ENCODE measurements at regions not wholly inside any gene's neighbourhood (a gene's known extent, or its start where the extent isn't known, plus 50 kb on each side); places are given as distances from the start of the nearest gene placed in this dataset.

GRCh38 chrX:69398881-69399280 lies 105.2 kb upstream of the NALF2 start:
- H3K9me3 ChIP-seq (replicated peaks in 1 of 11), result no peaks in the 10 kb centered on the region
- H3K4me1 ChIP-seq, result no peaks in the 10 kb centered on the region

GRCh38 chrX:69396916-69397315 lies 107.2 kb upstream of the NALF2 start:
- Histone ChIP-seq H3K27ac (no peak overlapping the region), H3K4me1 (no peaks in the 10 kb centered on the region), H3K9me3 (replicated peaks in 1 of 11) (no peaks in the 10 kb centered on the region), H3K4me2 (no peak overlapping the region), H3K4me3 (no peak overlapping the region), H3K36me3 (no peaks in the 10 kb centered on the region), H4K20me1 (peaks cover 0 to 3% (median 0%) of the 10 kb centered on the region in 11 experiments; a peak in 1 of 22 replicates), H3K27me3 (peaks cover 82 to 100% (median 95%) of the 10 kb centered on the region in 11 experiments), H3K9ac (no peak overlapping the region)
- TF ChIP-seq Cebpa-rat (IDR thresholded peaks at IDR 0.05), result no peak

More at GRCh38 chrX:69398881-69399280, 105.2 kb upstream of the NALF2 start:
- TF ChIP-seq Cebpa-rat (IDR thresholded peaks at IDR 0.05), result no peak
- Histone ChIP-seq H3K27ac (no peak overlapping the region), H4K20me1 (no peaks in the 10 kb centered on the region; a peak in 1 of 22 replicates), H3K4me3 (no peak overlapping the region), H3K36me3 (no peaks in the 10 kb centered on the region), H3K4me2 (no peak overlapping the region), H3K27me3 (peaks cover 67 to 99% (median 94%) of the 10 kb centered on the region in 11 experiments), H3K9ac (no peak overlapping the region)

DNA sequence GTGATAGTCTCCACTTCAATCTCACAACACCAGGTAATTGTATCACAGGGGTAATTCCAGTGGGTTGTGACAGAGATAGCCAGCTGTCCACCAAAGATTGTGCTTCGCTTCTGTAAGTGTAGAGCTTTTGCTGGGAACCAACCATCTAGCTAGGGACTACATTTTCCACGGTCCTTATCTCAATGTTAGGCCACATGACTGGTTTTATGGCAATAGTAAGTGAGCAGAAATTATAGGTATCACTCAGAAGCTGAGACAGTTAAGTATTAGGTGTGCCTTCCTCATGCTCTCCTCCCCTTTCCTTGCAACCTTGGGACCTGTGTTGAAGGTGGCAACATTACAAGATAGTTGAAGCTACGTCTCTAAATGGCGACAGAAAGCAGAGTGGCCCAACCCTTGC lies 108.8 kb upstream of the NALF2 start:
- Histone ChIP-seq H3K4me2 (no peak overlapping the region), H3K4me3 (no peak overlapping the region), H3K9ac (no peak overlapping the region), H3K27ac (no peak overlapping the region), H3K27me3 (peaks cover 87 to 100% (median 98%) of the 10 kb centered on the region in 11 experiments), H3K36me3 (no peaks in the 10 kb centered on the region), H3K9me3 (replicated peaks in 1 of 11) (no peaks in the 10 kb centered on the region), H3K4me1 (no peaks in the 10 kb centered on the region), H4K20me1 (peaks cover 0 to 4% (median 0%) of the 10 kb centered on the region in 11 experiments; a peak in 1 of 22 replicates)
- no peak for TF ChIP-seq Cebpa-rat (IDR thresholded peaks at IDR 0.05)

GRCh38 chrX:69389101-69389501 lies 115.0 kb upstream of the NALF2 start:
- Histone ChIP-seq H3K9ac (no peak overlapping the region), H4K20me1 (peaks cover 0 to 19% (median 0%) of the 10 kb centered on the region in 11 experiments; a peak in 3 of 22 replicates), H3K9me3 (replicated peaks in 1 of 11) (no peaks in the 10 kb centered on the region), H3K4me2 (peak overlapping the region in 10 of 11 experiments; percentile 8 to 56 (median 40); a peak in 10 of 22 replicates), H3K27ac (no peak overlapping the region), H3K36me3 (no peaks in the 10 kb centered on the region), H3K4me1 (peaks cover 8 to 20% (median 16%) of the 10 kb centered on the region in 10 experiments; a peak in 13 of 20 replicates), H3K27me3 (peaks cover 90 to 100% (median 99%) of the 10 kb centered on the region in 11 experiments), H3K4me3 (no peak overlapping the region)
- no peak for TF ChIP-seq Cebpa-rat (IDR thresholded peaks at IDR 0.05)

DNA sequence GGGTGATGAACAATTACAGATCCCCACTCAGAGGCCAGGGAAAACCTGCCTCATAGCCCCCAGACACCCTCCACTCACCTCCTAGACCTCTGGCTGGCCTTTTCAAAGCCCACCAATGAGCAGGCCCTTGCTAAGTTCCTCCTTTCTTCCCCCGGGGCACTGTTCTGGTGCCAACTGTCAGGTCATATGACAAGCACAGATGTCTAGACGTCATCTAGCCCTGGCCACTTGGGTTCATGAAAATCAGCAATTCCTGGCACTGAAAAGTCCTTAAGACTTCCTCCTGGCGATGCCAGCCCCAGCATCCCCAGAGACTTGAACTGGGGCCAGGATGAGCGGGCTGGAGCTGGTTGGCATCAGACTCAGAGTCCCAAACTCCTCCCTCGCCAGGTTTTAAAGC lies 115.6 kb upstream of the NALF2 start:
- Histone ChIP-seq H3K4me1 (peaks cover 8 to 20% (median 16%) of the 10 kb centered on the region in 10 experiments; a peak in 13 of 20 replicates), H4K20me1 (peaks cover 0 to 19% (median 0%) of the 10 kb centered on the region in 11 experiments; a peak in 3 of 22 replicates), H3K36me3 (no peaks in the 10 kb centered on the region), H3K27ac (no peak overlapping the region), H3K4me2 (peak overlapping the region in 10 of 11 experiments; percentile 8 to 56 (median 40); a peak in 13 of 22 replicates), H3K4me3 (no peak overlapping the region), H3K9me3 (replicated peaks in 1 of 11) (no peaks in the 10 kb centered on the region), H3K9ac (peak overlapping the region in 1 of 11 experiments; percentile 19; a peak in 1 of 22 replicates), H3K27me3 (peaks cover 90 to 100% (median 99%) of the 10 kb centered on the region in 11 experiments)
- no peak for TF ChIP-seq Cebpa-rat (IDR thresholded peaks at IDR 0.05)

DNA sequence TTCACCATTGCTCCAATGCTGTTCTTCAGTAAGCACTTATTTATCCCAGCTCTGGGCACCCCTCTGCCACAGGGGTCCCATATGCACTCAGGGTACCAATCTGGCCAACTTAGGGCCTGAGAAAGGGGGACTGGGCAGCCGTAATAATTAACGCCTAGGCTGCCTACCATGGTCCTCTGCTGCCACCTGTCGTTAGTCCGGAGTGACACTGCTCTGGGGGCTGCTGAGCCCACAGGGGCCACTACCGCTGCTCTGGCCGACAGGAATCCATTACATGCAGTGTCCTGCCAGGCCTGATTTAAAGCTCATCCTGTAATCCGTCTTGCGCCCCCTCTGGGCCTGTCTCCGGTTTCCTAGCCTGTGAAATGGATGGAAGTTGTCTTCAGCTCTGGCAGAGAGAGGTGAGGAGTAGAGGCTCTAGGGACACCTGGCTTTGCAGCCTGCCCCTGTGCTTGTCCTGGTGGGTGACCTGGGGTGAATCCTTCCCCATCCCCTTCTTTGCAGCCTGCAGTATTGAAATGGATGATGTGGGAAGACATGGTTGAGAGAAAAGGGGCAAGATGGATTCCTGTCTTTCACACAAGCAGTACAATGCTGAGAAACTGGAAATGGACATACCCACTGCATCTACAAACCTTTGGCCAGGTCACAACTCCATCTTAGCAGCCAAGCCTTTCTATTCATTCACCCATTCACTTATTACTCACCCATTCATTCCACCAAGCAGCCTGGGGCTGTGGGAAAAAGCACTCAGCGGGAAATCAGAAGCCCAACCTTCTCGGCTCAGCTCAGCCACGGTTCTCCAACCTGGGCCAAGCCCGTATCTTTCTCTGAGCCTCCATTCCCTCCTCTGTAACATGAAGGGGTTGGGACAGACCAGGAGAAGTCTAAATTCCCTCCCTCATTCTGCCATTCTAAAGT lies 116.3 kb upstream of the NALF2 start:
- H3K27ac ChIP-seq, result no peak overlapping the region
- no peak overlapping the region for H3K4me3 ChIP-seq
- H3K36me3 ChIP-seq, result no peaks in the 10 kb centered on the region
- H3K4me2 ChIP-seq, result peak overlapping the region in 10 of 11 experiments; percentile 8 to 56 (median 40); a peak in 13 of 22 replicates
- peak overlapping the region in 1 of 11 experiments; percentile 19; a peak in 1 of 22 replicates for H3K9ac ChIP-seq
- H3K4me1 ChIP-seq, result peaks cover 8 to 20% (median 16%) of the 10 kb centered on the region in 10 experiments; a peak in 13 of 20 replicates
- no peaks in the 10 kb centered on the region for H3K9me3 ChIP-seq (replicated peaks in 1 of 11)
- H3K27me3 ChIP-seq, result peaks cover 90 to 100% (median 99%) of the 10 kb centered on the region in 11 experiments
- peaks cover 0 to 19% (median 0%) of the 10 kb centered on the region in 11 experiments; a peak in 3 of 22 replicates for H4K20me1 ChIP-seq
- TF ChIP-seq Cebpa-rat (IDR thresholded peaks at IDR 0.05), result no peak

GRCh38 chrX:69386681-69387080 lies 117.4 kb upstream of the NALF2 start:
- Histone ChIP-seq H3K9me3 (replicated peaks in 1 of 11) (no peaks in the 10 kb centered on the region), H3K27me3 (peaks cover 88 to 100% (median 99%) of the 10 kb centered on the region in 11 experiments), H3K4me3 (no peak overlapping the region), H4K20me1 (peaks cover 0 to 19% (median 0%) of the 10 kb centered on the region in 11 experiments; a peak in 3 of 22 replicates), H3K27ac (no peak overlapping the region), H3K4me1 (peaks cover 8 to 20% (median 16%) of the 10 kb centered on the region in 10 experiments; a peak in 13 of 20 replicates), H3K9ac (no peak overlapping the region), H3K36me3 (no peaks in the 10 kb centered on the region), H3K4me2 (no peak overlapping the region)
- no peak for TF ChIP-seq Cebpa-rat (IDR thresholded peaks at IDR 0.05)

DNA sequence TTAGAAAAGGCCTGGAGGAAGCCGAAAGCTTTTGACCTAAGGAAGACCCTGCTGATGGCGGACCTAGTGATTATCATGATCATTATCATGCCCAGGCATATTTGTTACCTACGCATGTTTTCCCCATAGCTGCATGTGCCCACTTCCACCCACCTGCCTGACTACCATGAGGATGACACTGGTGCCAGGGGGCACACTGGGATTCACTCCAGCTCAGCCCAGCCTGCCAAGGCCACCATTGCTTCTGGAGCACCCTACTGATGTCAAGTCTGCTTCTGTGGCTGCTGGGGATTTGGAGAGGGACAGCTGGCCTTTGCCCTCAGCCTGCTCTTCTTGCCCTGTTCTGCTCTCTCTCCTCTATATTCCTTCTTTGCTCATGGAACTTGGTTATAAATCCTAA lies 124.7 kb upstream of the NALF2 start:
- no peak overlapping the region for H3K4me3 ChIP-seq
- H3K9ac ChIP-seq, result no peak overlapping the region
- H3K4me2 ChIP-seq, result no peak overlapping the region
- H3K27me3 ChIP-seq, result peaks cover 76 to 98% (median 95%) of the 10 kb centered on the region in 11 experiments
- no peak overlapping the region for H3K27ac ChIP-seq
- H3K36me3 ChIP-seq, result no peaks in the 10 kb centered on the region
- no peaks in the 10 kb centered on the region for H3K4me1 ChIP-seq
- H3K9me3 ChIP-seq (replicated peaks in 1 of 11), result peaks cover 12 to 43% (median 26%) of the 10 kb centered on the region in 11 experiments
- no peaks in the 10 kb centered on the region for H4K20me1 ChIP-seq
- TF ChIP-seq Cebpa-rat (IDR thresholded peaks at IDR 0.05), result no peak

DNA sequence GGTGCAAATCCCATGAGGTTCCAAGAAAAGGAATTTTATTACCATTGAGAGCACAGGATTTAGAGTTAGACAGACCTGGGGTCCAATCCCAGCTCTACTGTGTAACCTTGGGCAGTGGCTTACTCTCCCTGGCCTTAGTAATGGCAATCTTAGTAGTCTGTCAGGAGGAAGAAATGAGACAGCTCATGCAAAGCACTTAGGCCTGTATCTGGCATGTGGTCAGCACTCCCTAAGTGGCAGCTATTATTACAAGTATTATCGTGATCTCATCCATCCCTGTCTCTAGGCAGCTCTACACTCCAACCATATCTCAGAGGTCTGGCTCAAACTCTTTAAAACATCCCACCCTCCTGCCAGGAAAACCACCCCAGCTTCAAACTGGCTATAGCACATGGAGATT lies 129.6 kb upstream of the NALF2 start:
- no peak overlapping the region for H3K9ac ChIP-seq
- no peaks in the 10 kb centered on the region for H3K36me3 ChIP-seq
- H3K27ac ChIP-seq, result no peak overlapping the region
- peaks cover 12 to 45% (median 27%) of the 10 kb centered on the region in 11 experiments for H3K9me3 ChIP-seq (replicated peaks in 1 of 11)
- no peak overlapping the region for H3K4me3 ChIP-seq
- no peak for TF ChIP-seq Cebpa-rat (IDR thresholded peaks at IDR 0.05)
- peaks cover 41 to 87% (median 73%) of the 10 kb centered on the region in 11 experiments for H3K27me3 ChIP-seq
- H3K4me2 ChIP-seq, result no peak overlapping the region
- no peaks in the 10 kb centered on the region for H4K20me1 ChIP-seq
- no peaks in the 10 kb centered on the region for H3K4me1 ChIP-seq

Data from BLaER1 treated with 17β-estradiol and CSF1 and Interleukin-3, amounts not matched to agents 10 nM and 100 nM (cell line).